Kidney (tissue), 13 donors: ENCODE measurements at regions not wholly inside any gene's neighbourhood (a gene's known extent, or its start where the extent isn't known, plus 50 kb on each side); places are given as distances from the start of the nearest gene placed in this dataset.
"Not testable (repeated sequence)": the region's sequence is repeated elsewhere in the genome, so short reads cannot be mapped to it uniquely, and the experiment has no call there.

ENCODE experiments used
- DNase-seq, 5 donors: peaks; one replicate each; pipeline ENCODE4 v3.0.0-alpha.2; 2013 to 2020
- FAIRE-seq: peaks from 2 replicates; lab custom pipeline; 2012; peaks lifted over from hg19 to GRCh38; lab: Jason Lieb, UNC
- H3K27ac ChIP-seq, 2 donors: one replicate each; pipeline ENCODE4 v1.7.0; 2013; ENCODE audit warnings: low read depth in 2 of 2, low read length in 2 of 2, inconsistent platforms in 1 of 2
- H3K27me3 ChIP-seq: one replicate; pipeline ENCODE4 v1.7.1; 2013; ENCODE audit warnings: low read length, inconsistent platforms; ENCODE audit not compliant: control insufficient read depth, insufficient read depth
- H3K36me3 ChIP-seq, 3 donors: one replicate each; pipeline versions ENCODE4 v1.7.0 to v1.7.1; 2013; ENCODE audit warnings: low read length in 3 of 3, control low read depth in 1 of 3, inconsistent platforms in 1 of 3; ENCODE audit not compliant: insufficient read depth in 3 of 3, control insufficient read depth in 2 of 3
- H3K4me1 ChIP-seq, 3 donors: one replicate each; pipeline versions ENCODE4 v1.7.0 to v1.7.1; 2013; ENCODE audit warnings: low read length in 3 of 3, inconsistent platforms in 1 of 3, low read depth in 1 of 3; ENCODE audit not compliant: control insufficient read depth in 2 of 3, insufficient read depth in 2 of 3
- H3K4me3 ChIP-seq, 3 donors: one replicate each; pipeline versions ENCODE4 v1.7.0 to v1.8.1; 2013; ENCODE audit warnings: low read length in 3 of 3, control low read depth in 1 of 3, inconsistent platforms in 1 of 3
- H3K9ac ChIP-seq, 3 donors: one replicate each; pipeline versions ENCODE4 v1.7.0 to v1.7.1; 2013; ENCODE audit warnings: low read length in 3 of 3, control low read depth in 1 of 3, inconsistent platforms in 1 of 3
- H3K9me3 ChIP-seq, 3 donors: one replicate each; pipeline versions ENCODE4 v1.7.0 to v1.7.1; 2013; ENCODE audit warnings: low read length in 3 of 3, control low read depth in 1 of 3, inconsistent platforms in 1 of 3; ENCODE audit not compliant: control insufficient read depth in 2 of 3, insufficient read depth in 1 of 3
- CTCF ChIP-seq: IDR thresholded peaks from 3 replicates; pipeline ENCODE4 v1.5.1; 2012; ENCODE audit warnings: mild to moderate bottlenecking, moderate library complexity, borderline replicate concordance; ENCODE audit not compliant: insufficient read depth; ENCODE audit errors: extremely low read depth
- intact Hi-C: fragments of 100-400 bp; cut with DNase I; formaldehyde crosslinking; loops from one replicate; pipeline ENCODE4 v1.11.1; 2022
- donor health status: control.
- donor health status: control.
- donor health status: control.
- donor health status: control.
- donor health status: control.
- donor health status: DM: yes; HTN: yes; CAD: no.
- donor health status: Normal renal cell carcinoma (clear cell type).

GRCh38 chr6:27809067-27809938, 102.9 kb downstream of the OR2B2 start:
- H3K4me1 ChIP-seq = peaks cover 5% of the 10 kb centered on the region in 3 donors
- no peaks in the 10 kb centered on the region for H3K36me3 ChIP-seq
- peak overlapping the region in 2 of 3 donors; percentile 24 to 80 for H3K9ac ChIP-seq
- no peaks in the 10 kb centered on the region for H3K27me3 ChIP-seq
- H3K9me3 ChIP-seq = no peaks in the 10 kb centered on the region
- no peak overlapping the region for H3K27ac ChIP-seq
- H3K4me3 ChIP-seq = peak overlapping the region; percentile 46 to 92 (median 79)
- intact Hi-C loops = no loop called here
- TF ChIP-seq CTCF = no peak
- FAIRE-seq (no peak), DNase-seq (peak in 2 of 5 donors; percentile 20 to 23)

GRCh38 chr6:27808242-27809066, 103.7 kb downstream of the OR2B2 start:
- H3K4me3 ChIP-seq = peak overlapping the region; percentile 44 to 69 (median 62)
- H3K4me1 ChIP-seq, H3K27me3 ChIP-seq, intact Hi-C loops, H3K9me3 ChIP-seq, FAIRE-seq, H3K36me3 ChIP-seq: not testable (repeated sequence)
- H3K27ac ChIP-seq = peak overlapping the region in 1 of 2 donors; percentile 54
- peak in 4 of 5 donors; percentile 47 to 76 (median 56) for DNase-seq
- H3K9ac ChIP-seq = peak overlapping the region in 1 of 3 donors; percentile 59

- peak; percentile 83 to 98 (median 94) for DNase-seq
- H3K9me3 ChIP-seq, H3K4me1 ChIP-seq, H3K36me3 ChIP-seq, H3K27me3 ChIP-seq, intact Hi-C loops: not testable (repeated sequence)
- FAIRE-seq = peak; percentile 81
- Histone ChIP-seq H3K4me3 (peak overlapping the region; percentile 62 to 71 (median 69)), H3K27ac (peak overlapping the region; percentile 59 to 66), H3K9ac (peak overlapping the region in 1 of 3 donors; percentile 59)
Observed at GRCh38 chr6:27807441-27808241, 104.6 kb downstream of the OR2B2 start.

GRCh38 chr6:27806981-27807440, 105.2 kb downstream of the OR2B2 start:
- DNase-seq = peak in 4 of 5 donors; percentile 85 to 92 (median 90)
- peak overlapping the region in 1 of 3 donors; percentile 59 for H3K9ac ChIP-seq
- no peak for TF ChIP-seq CTCF
- no peaks in the 10 kb centered on the region for H3K36me3 ChIP-seq
- peaks cover 5% of the 10 kb centered on the region in 3 donors for H3K4me1 ChIP-seq
- no peak for FAIRE-seq
- H3K4me3 ChIP-seq = peak overlapping the region; percentile 57 to 71 (median 69)
- H3K27me3 ChIP-seq = no peaks in the 10 kb centered on the region
- H3K27ac ChIP-seq = peak overlapping the region; percentile 59 to 66
- intact Hi-C loops = no loop called here
- H3K9me3 ChIP-seq = no peaks in the 10 kb centered on the region
